Activated CD4-positive, alpha-beta T cell treated with anti-CD3 and anti-CD28 coated beads, Interleukin-2, Interleukin-6, amounts not matched to agents 100 ng/mL and 50 ng/mL, durations not matched to agents 16 hours and 8 hours (primary cell): ENCODE measurements at regions not wholly inside any gene's neighbourhood (a gene's known extent, or its start where the extent isn't known, plus 50 kb on each side); places are given as distances from the start of the nearest gene placed in this dataset.

ENCODE experiments used
- DNase-seq: peaks from one replicate; pipeline ENCODE4 v3.0.0-alpha.2; 2020

GRCh38 chr14:25944020-25944419 lies 653.8 kb downstream of the NOVA1 start:
- DNase-seq = no peak

- DNase-seq = no peak
These were observed 654.5 kb downstream of the NOVA1 start for GRCh38 chr14:25943329-25943728.

GRCh38 chr14:25942090-25942489 lies 655.7 kb downstream of the NOVA1 start:
- no peak for DNase-seq

GRCh38 chr14:25933731-25934130 lies 664.1 kb downstream of the NOVA1 start:
- no peak for DNase-seq

- no peak for DNase-seq
These were observed 667.8 kb downstream of the NOVA1 start for GRCh38 chr14:25929881-25930615.

GRCh38 chr14:25911831-25912230 lies 686.0 kb downstream of the NOVA1 start:
- no peak for DNase-seq

- DNase-seq = no peak
These were observed 688.6 kb downstream of the NOVA1 start for GRCh38 chr14:25909045-25909747.

- DNase-seq = no peak
These were observed 689.4 kb downstream of the NOVA1 start for GRCh38 chr14:25908277-25909044.

GRCh38 chr14:25904446-25904845 lies 693.4 kb downstream of the NOVA1 start:
- DNase-seq = no peak

GRCh38 chr14:25899197-25899596 lies 698.6 kb downstream of the NOVA1 start:
- no peak for DNase-seq

- no peak for DNase-seq
These were observed 701.1 kb downstream of the NOVA1 start for GRCh38 chr14:25896777-25897176.

GRCh38 chr14:25895740-25896139 lies 702.1 kb downstream of the NOVA1 start:
- no peak for DNase-seq

- no peak for DNase-seq
These were observed 710.5 kb downstream of the NOVA1 start for GRCh38 chr14:25887251-25887878.

- no peak for DNase-seq
These were observed 713.2 kb downstream of the NOVA1 start for GRCh38 chr14:25884657-25885056.

- DNase-seq = no peak
These were observed 714.9 kb downstream of the NOVA1 start for GRCh38 chr14:25882899-25883298.

- DNase-seq = no peak
These were observed 722.4 kb downstream of the NOVA1 start for GRCh38 chr14:25875475-25875874.

- DNase-seq = no peak
These were observed 728.0 kb downstream of the NOVA1 start for GRCh38 chr14:25869854-25870253.

GRCh38 chr14:25868521-25869314 lies 729.1 kb downstream of the NOVA1 start:
- DNase-seq = no peak

GRCh38 chr14:25861406-25861805 lies 736.4 kb downstream of the NOVA1 start:
- DNase-seq = no peak

GRCh38 chr14:25848601-25849000 lies 749.2 kb downstream of the NOVA1 start:
- no peak for DNase-seq

- no peak for DNase-seq
These were observed 751.6 kb downstream of the NOVA1 start for GRCh38 chr14:25846246-25846645.
